ENCODE measurements at regions not wholly inside any gene's neighbourhood (a gene's known extent, or its start where the extent isn't known, plus 50 kb on each side); places are given as distances from the start of the nearest gene placed in this dataset.

DNA sequence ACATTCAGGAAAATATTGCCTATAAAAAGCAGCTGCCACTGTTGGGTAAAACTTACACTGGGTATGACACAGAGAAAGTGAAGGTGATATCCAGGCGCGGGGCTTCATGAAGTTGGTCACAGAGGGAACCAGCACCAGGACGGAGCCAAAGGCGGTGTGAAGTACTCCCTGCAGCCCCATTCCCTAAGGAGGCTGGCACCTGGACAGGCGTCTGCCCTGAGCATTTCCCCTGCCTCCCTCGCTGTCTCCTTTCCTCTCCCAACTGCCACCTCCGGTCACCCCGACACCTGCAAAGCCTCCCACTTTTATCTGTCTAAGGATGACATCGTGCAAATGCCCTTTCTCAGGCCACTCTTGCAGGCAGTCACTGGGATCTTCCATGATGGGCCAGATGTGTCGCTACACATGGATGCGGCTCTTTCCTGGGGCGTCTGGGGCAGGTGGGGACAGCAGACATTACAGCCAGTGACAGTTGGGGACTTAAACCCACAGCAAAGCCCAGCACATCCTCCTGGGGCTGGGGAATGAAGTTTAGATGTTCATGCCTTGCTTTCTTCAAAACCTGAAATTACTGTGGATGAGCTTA is 367.7 kb upstream of the IRX4 start:
- TF ChIP-seq, protein P1, sequence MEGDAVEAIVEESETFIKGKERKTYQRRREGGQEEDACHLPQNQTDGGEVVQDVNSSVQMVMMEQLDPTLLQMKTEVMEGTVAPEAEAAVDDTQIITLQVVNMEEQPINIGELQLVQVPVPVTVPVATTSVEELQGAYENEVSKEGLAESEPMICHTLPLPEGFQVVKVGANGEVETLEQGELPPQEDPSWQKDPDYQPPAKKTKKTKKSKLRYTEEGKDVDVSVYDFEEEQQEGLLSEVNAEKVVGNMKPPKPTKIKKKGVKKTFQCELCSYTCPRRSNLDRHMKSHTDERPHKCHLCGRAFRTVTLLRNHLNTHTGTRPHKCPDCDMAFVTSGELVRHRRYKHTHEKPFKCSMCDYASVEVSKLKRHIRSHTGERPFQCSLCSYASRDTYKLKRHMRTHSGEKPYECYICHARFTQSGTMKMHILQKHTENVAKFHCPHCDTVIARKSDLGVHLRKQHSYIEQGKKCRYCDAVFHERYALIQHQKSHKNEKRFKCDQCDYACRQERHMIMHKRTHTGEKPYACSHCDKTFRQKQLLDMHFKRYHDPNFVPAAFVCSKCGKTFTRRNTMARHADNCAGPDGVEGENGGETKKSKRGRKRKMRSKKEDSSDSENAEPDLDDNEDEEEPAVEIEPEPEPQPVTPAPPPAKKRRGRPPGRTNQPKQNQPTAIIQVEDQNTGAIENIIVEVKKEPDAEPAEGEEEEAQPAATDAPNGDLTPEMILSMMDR (IDR thresholded peaks at IDR 0.05): no peak
- Histone ChIP-seq H3K36me3 (no peaks in the 10 kb centered on the region), H3K27ac (no peak overlapping the region), H3K9me3 (no peaks in the 10 kb centered on the region), H3K4me3 (no peak overlapping the region), H3K4me1 (ENCODE audit: control insufficient read depth in 1 of 2, low read depth in 2 of 2) (no peaks in the 10 kb centered on the region), H3K27me3 (replicated peaks; ENCODE audit: insufficient read depth) (no peaks in the 10 kb centered on the region)
- DNase-seq (ENCODE audit: low spot score) (no peak), ATAC-seq (ENCODE audit: insufficient number of reproducible peaks, low FRiP score, low read depth) (no peak)

DNA sequence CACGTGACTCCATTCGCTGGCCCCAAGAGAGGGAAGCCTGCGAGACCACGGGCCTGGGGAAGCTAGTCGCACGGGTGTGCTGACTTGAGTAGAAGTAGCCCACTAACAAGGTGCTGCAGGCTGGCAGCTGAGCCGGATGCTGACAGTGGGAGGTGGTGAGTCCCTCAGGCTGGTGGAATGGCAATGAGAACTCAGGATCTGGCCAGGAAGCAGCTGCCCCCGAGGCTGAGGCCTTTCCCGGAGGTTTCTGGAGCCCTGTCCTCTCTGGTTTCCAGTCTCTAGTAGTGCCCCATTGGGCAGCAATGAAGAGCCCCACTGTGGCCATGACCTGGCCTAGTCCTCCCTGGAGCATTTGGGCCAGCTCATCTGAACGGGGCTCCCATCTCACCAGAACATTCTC is 366.7 kb upstream of the IRX4 start:
- DNase-seq (ENCODE audit: low spot score): no peak

DNA sequence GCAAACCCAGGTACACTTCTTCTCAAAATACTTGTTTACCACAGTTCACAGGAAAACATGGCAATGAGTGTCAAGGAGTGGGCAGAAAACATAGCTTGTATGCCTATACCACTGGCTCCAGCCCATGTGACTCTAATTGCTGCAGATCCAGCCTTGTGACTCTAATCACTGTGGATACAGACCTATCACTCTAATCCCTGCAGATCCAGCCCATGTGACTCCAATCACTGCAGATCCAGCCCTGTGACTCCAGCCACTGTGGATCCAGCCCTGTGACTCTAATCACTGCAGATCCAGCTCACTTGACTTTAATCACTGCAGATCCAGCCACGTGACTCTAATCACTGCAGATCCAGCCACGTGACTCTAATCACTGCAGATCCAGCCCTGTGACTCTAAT is 366.3 kb upstream of the IRX4 start:
- no peak for ATAC-seq (ENCODE audit: insufficient number of reproducible peaks, low FRiP score, low read depth)
- H3K27me3 ChIP-seq (replicated peaks; ENCODE audit: insufficient read depth): no peaks in the 10 kb centered on the region
- DNase-seq (ENCODE audit: low spot score): no peak
- H3K9me3 ChIP-seq: no peaks in the 10 kb centered on the region
- no peak overlapping the region for H3K27ac ChIP-seq
- H3K4me1 ChIP-seq (ENCODE audit: control insufficient read depth in 1 of 2, low read depth in 2 of 2): no peaks in the 10 kb centered on the region
- no peak overlapping the region for H3K4me3 ChIP-seq
- TF ChIP-seq, protein P1 (IDR thresholded peaks at IDR 0.05): no peak
- no peaks in the 10 kb centered on the region for H3K36me3 ChIP-seq

More for the DNA sequence above, 366.7 kb upstream of the IRX4 start:
- Histone ChIP-seq H3K4me3 (no peak overlapping the region), H3K4me1 (ENCODE audit: control insufficient read depth in 1 of 2, low read depth in 2 of 2) (no peaks in the 10 kb centered on the region), H3K27me3 (replicated peaks; ENCODE audit: insufficient read depth) (no peaks in the 10 kb centered on the region), H3K9me3 (no peaks in the 10 kb centered on the region), H3K27ac (no peak overlapping the region), H3K36me3 (no peaks in the 10 kb centered on the region)
- ATAC-seq (ENCODE audit: insufficient number of reproducible peaks, low FRiP score, low read depth): no peak
- TF ChIP-seq, protein P1 (IDR thresholded peaks at IDR 0.05): no peak

DNA sequence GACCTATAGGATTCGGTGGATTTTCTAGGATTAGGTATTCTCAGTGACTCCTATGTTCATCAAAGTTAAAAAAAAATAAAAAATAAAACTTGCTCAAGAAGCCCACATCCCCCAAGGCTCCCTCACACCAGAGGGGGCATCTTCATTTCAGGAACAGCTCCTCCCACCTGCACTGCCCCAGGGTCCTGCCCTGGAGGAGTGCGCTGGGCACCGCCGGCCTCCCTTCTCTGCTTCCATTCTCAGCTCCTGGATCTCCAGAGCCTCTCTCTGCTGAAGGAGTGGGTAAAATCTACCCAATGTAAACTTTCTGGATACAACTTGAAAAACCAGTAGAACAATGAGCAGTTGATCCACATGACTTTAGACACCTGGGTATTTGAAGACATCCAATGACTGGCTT is 359.8 kb upstream of the IRX4 start:
- Histone ChIP-seq H3K4me1 (ENCODE audit: control insufficient read depth in 1 of 2, low read depth in 2 of 2) (no peaks in the 10 kb centered on the region), H3K9me3 (no peaks in the 10 kb centered on the region), H3K27ac (no peak overlapping the region), H3K27me3 (replicated peaks; ENCODE audit: insufficient read depth) (no peaks in the 10 kb centered on the region), H3K4me3 (no peak overlapping the region), H3K36me3 (no peaks in the 10 kb centered on the region)
- no peak for ATAC-seq (ENCODE audit: insufficient number of reproducible peaks, low FRiP score, low read depth)
- DNase-seq (ENCODE audit: low spot score): no peak
- TF ChIP-seq, protein P1 (IDR thresholded peaks at IDR 0.05): no peak

DNA sequence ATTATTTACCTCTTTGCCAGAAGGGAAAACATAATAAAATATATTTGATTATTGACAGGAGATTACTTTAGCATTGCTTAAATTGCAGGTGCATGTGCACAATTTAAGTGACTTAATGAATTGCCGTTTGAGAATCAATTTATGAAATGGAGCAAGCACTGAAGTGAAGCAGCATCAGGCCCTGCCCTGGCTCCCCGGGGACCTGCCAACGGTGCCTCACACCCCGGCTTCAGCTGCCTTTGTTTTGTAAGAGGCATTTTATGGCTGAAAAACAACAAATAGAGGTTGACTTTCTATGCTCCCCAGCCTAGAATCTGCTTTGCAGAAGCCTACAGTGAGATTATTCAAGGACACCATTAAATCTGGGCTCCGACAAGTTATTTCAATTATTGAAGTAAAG is 359.1 kb upstream of the IRX4 start:
- DNase-seq (ENCODE audit: low spot score): no peak
- no peaks in the 10 kb centered on the region for H3K9me3 ChIP-seq
- H3K4me3 ChIP-seq: no peak overlapping the region
- no peaks in the 10 kb centered on the region for H3K4me1 ChIP-seq (ENCODE audit: control insufficient read depth in 1 of 2, low read depth in 2 of 2)
- TF ChIP-seq, protein P1 (IDR thresholded peaks at IDR 0.05): no peak
- H3K27me3 ChIP-seq (replicated peaks; ENCODE audit: insufficient read depth): no peaks in the 10 kb centered on the region
- H3K27ac ChIP-seq: no peak overlapping the region
- H3K36me3 ChIP-seq: no peaks in the 10 kb centered on the region
- ATAC-seq (ENCODE audit: insufficient number of reproducible peaks, low FRiP score, low read depth): no peak
